ENCODE measurements at regions not wholly inside any gene's neighbourhood (a gene's known extent, or its start where the extent isn't known, plus 50 kb on each side); places are given as distances from the start of the nearest gene placed in this dataset.

DNA sequence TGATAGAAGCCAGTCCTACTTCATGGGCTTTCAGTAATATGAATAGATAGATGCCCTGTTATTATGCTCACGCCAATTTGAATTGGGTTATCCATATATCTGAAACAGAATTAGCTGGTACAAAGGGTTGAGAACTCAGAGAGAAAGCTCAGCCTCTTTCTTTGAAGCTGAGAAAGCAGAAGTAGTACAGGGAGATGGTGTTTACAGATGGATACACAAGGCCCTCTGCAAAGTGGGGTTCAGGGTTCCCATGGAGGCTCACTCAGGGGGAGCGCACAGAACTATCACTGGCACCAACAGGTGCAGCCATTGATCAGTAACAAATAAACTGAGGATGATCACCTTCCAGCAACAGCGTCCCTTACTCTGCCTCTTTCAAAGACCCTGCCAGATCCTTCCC is 349.7 kb downstream of the ICE1 start:
- Histone ChIP-seq H3K4me3 (no peak overlapping the region), H3K9me3 (no peaks in the 10 kb centered on the region), H3K27ac (no peak overlapping the region), H3K27me3 (no peaks in the 10 kb centered on the region), H3K36me3 (no peaks in the 10 kb centered on the region), H3K4me1 (peaks cover 0 to 7% (median 0%) of the 10 kb centered on the region in 12 donors)
- TF ChIP-seq, protein P1, sequence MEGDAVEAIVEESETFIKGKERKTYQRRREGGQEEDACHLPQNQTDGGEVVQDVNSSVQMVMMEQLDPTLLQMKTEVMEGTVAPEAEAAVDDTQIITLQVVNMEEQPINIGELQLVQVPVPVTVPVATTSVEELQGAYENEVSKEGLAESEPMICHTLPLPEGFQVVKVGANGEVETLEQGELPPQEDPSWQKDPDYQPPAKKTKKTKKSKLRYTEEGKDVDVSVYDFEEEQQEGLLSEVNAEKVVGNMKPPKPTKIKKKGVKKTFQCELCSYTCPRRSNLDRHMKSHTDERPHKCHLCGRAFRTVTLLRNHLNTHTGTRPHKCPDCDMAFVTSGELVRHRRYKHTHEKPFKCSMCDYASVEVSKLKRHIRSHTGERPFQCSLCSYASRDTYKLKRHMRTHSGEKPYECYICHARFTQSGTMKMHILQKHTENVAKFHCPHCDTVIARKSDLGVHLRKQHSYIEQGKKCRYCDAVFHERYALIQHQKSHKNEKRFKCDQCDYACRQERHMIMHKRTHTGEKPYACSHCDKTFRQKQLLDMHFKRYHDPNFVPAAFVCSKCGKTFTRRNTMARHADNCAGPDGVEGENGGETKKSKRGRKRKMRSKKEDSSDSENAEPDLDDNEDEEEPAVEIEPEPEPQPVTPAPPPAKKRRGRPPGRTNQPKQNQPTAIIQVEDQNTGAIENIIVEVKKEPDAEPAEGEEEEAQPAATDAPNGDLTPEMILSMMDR (IDR thresholded peaks at IDR 0.05): no peak
- no peak for TF ChIP-seq POLR2A (IDR thresholded peaks at IDR 0.05)
- DNase-seq (no peak), ATAC-seq (no peak)
- WGBS, 4 donors: 81 to 97% (median 93%) methylated on average over 3 of the region's 3 CpGs
- intact Hi-C loops (cut with DNase I): no loop called here

DNA sequence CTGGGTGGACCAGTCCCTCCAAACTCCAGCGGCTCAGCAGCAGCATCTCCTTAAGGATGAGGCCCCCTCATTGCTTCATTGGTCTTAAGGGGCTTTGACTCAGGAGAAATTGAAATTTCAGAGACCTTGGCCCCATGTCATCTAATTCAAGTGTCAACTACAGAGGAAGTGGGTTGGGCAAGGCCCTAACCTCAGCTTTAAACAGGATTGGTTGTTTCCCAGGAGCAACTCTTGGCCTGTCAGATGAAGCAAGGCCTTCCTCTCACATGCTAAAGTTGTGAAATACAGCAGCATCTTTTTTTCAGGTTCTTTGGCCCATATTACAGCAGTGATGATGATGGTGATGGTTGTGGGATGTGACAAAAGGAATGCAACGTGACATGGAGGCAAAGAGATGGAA is 348.3 kb downstream of the ICE1 start:
- TF ChIP-seq, protein P1 (IDR thresholded peaks at IDR 0.05): no peak
- no peak for TF ChIP-seq POLR2A (IDR thresholded peaks at IDR 0.05)
- no peak for ATAC-seq
- H3K4me3 ChIP-seq: no peak overlapping the region
- intact Hi-C loops (cut with DNase I): no loop called here
- H3K9me3 ChIP-seq: no peaks in the 10 kb centered on the region
- no peaks in the 10 kb centered on the region for H3K36me3 ChIP-seq
- H3K4me1 ChIP-seq: peaks cover 0 to 12% (median 0%) of the 10 kb centered on the region in 12 donors
- no peaks in the 10 kb centered on the region for H3K27me3 ChIP-seq
- H3K27ac ChIP-seq: no peak overlapping the region
- 58 to 89% (median 81%) methylated on average over 2 of the region's 2 CpGs for WGBS, 4 donors
- no peak for DNase-seq

DNA sequence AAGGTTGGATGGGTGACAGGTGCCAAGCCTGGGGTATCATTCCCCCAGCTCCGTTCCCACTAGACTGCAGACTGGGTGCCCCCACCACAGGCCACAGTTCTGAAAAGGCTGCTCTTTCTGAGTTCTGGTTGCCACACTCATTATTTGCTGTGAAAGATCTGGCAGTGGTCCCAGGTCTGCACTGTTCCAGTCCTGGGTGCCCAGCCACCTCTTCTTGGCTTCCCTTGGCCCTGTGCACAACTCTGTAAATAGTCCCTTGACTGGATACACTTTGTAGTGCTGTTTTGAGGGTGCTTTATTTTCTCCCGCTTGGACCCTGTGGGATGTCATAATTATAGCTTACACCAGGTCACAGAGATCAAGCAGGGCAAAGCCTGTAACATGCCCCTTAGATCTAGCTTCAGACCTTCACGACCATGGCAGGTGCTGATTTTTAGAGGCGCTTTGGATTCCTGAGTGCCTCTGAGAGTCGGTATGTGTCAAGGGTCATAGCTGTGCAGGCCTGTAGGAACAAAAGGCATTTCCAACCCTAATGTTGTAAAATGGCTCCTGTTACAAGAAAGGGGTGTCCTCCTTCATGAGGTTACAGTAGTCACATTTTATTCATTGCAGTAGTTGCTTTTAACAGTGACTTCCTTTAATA is 344.9 kb downstream of the ICE1 start:
- intact Hi-C loops (cut with DNase I): loop anchor here in 1 of 10 donors (5.0 kb wide), 1 partner anchor 80 kb away; no protein-coding TSS in a partner anchor
- no peaks in the 10 kb centered on the region for H3K9me3 ChIP-seq
- H3K27me3 ChIP-seq: no peaks in the 10 kb centered on the region
- TF ChIP-seq POLR2A (IDR thresholded peaks at IDR 0.05): no peak
- TF ChIP-seq, protein P1 (IDR thresholded peaks at IDR 0.05): no peak
- H3K4me3 ChIP-seq: no peak overlapping the region
- DNase-seq (peak in 4 of 5 donors; percentile 56 to 81 (median 68)), ATAC-seq (peak; percentile 94 to 97 (median 96))
- WGBS, 4 donors: 56 to 66% (median 58%) methylated on average over 4 to 5 of the region's 5 CpGs
- peak overlapping the region in 9 of 12 donors; percentile 25 to 71 (median 39) for H3K27ac ChIP-seq
- H3K4me1 ChIP-seq: peaks cover 0 to 12% (median 0%) of the 10 kb centered on the region in 12 donors
- no peaks in the 10 kb centered on the region for H3K36me3 ChIP-seq

DNA sequence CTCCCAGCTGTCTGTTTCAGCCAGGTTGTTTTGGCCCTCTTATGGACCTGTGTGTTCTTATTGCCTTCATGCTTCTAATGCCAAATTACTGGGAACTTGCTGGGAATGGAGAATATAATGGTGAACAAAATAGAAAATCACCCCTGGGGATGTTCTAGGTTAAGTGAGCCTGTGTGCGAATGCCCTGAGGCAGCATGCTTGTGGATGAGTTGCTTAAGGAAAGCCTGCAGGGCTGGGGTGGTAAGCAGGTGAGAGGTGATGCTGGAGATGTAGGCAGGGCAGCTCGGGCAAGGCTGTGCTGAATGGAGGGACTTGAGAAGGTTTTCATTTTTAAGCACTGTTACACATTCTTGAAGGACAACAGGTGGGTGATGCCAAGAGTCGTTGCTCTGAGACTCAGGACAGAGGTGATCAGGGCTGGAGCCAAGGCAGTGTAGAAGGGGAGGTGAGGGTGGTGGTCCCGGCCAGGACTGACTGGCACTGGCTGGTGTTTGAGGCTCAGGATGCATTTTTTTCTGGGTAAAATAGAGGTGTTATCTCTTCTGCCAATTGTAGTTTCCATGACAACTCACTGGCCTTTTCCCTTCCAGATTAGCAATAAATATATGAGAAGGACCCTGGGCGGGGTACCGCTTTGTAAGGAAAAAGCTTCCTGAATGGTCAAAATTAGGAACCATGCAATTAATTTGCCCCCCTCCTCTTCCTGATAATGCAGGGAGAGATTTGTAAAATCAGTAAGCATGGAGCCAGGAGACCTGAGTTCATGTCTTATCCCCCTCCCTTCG is 342.8 kb downstream of the ICE1 start:
- peaks cover 0 to 4% (median 0%) of the 10 kb centered on the region in 12 donors for H3K9me3 ChIP-seq
- no peak for TF ChIP-seq POLR2A (IDR thresholded peaks at IDR 0.05)
- TF ChIP-seq, protein P1 (IDR thresholded peaks at IDR 0.05): no peak
- H3K27ac ChIP-seq: no peak overlapping the region
- WGBS, 4 donors: 83 to 88% (median 86%) methylated on average over 7 of the region's 7 CpGs
- ATAC-seq: no peak
- H3K36me3 ChIP-seq: no peaks in the 10 kb centered on the region
- intact Hi-C loops (cut with DNase I): loop anchor here in 1 of 10 donors (5.0 kb wide), 1 partner anchor 78 kb away; no protein-coding TSS in a partner anchor
- H3K27me3 ChIP-seq: no peaks in the 10 kb centered on the region
- no peak for DNase-seq
- no peak overlapping the region for H3K4me3 ChIP-seq
- peaks cover 0 to 12% (median 0%) of the 10 kb centered on the region in 12 donors for H3K4me1 ChIP-seq

Measured in heart left ventricle (tissue), 16 donors.